GM10266 (cell line): ENCODE measurements at regions not wholly inside any gene's neighbourhood (a gene's known extent, or its start where the extent isn't known, plus 50 kb on each side); places are given as distances from the start of the nearest gene placed in this dataset.

Experiments
- DNase-seq: peaks from one replicate; pipeline ENCODE4 v3.0.0; 2012; ENCODE audit errors: extremely low spot score
- TF ChIP-seq, protein P1 (sequence below): IDR thresholded peaks from 2 replicates; pipeline ENCODE4 v1.5.1; 2012; ENCODE audit warnings: mild to moderate bottlenecking, low read depth; ENCODE audit not compliant: control insufficient read depth, insufficient read depth; ENCODE audit errors: missing control alignments

- no peak for DNase-seq
- TF ChIP-seq, protein P1, sequence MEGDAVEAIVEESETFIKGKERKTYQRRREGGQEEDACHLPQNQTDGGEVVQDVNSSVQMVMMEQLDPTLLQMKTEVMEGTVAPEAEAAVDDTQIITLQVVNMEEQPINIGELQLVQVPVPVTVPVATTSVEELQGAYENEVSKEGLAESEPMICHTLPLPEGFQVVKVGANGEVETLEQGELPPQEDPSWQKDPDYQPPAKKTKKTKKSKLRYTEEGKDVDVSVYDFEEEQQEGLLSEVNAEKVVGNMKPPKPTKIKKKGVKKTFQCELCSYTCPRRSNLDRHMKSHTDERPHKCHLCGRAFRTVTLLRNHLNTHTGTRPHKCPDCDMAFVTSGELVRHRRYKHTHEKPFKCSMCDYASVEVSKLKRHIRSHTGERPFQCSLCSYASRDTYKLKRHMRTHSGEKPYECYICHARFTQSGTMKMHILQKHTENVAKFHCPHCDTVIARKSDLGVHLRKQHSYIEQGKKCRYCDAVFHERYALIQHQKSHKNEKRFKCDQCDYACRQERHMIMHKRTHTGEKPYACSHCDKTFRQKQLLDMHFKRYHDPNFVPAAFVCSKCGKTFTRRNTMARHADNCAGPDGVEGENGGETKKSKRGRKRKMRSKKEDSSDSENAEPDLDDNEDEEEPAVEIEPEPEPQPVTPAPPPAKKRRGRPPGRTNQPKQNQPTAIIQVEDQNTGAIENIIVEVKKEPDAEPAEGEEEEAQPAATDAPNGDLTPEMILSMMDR: no peak
These were observed 70.9 kb upstream of the INHBA start for GRCh38 chr7:41773756-41774155.

DNA sequence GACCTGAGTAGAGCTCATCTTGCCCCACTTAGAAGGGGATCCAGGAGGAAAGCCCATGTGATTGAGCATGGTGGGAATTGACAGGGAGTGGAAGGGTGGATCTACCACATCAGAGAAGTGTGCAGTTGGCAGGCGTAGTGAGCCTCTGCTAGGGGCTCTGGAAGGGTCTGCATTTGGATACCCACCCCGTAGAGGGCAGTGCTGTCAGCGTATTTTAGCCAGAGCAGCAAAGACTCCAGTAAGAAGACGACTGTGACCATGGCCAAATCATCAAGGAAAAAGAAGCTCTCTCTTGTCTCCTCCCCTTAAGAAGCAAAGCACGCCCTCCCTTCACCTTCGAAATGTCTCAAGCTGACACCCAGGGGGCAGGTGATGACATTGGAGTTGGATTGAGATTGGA, 68.8 kb upstream of the INHBA start:
- no peak for DNase-seq
- TF ChIP-seq, protein P1: no peak

DNA sequence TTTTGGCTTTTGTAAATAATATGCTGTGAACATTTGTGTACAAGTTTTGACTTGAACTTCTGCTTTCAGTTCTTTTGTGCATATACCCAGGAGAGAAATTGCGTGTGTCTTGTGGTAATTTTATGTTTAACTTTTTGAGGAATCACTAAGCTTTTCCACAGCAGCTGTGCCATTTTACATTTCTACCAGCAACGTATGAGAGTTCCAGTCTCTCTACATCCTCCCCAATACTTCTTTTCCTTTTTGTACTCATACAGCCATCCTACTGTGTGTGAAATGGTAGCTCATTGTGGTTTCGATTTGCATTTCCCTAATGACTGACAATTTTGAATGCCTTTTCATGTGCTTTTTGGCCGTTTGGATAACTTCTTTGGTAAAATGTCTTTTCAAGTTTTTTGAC, 66.3 kb upstream of the INHBA start:
- no peak for DNase-seq
- TF ChIP-seq, protein P1: no peak

DNA sequence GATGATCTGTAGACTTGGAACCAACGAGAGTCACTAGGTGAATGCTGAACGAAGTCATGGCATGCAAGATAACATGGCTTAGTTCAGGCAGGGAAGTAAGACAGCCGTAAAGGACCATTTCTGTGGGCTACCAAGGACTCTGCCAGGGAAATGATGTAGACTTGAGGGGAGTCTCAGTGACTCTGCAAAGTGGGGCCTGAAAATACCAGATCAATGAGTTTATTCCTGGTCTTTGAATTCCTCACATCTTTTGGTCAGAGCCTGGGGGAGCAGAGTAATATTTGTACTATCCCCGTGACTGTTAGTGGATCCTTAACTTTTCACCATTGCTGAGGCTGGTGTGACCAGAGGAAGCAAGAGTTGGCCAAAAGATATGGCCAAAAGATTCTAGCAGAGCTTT, 60.7 kb upstream of the INHBA start:
- DNase-seq: no peak
- TF ChIP-seq, protein P1: no peak

- DNase-seq: no peak
- TF ChIP-seq, protein P1: no peak
These were observed 59.8 kb upstream of the INHBA start for GRCh38 chr7:41762641-41763040.

DNA sequence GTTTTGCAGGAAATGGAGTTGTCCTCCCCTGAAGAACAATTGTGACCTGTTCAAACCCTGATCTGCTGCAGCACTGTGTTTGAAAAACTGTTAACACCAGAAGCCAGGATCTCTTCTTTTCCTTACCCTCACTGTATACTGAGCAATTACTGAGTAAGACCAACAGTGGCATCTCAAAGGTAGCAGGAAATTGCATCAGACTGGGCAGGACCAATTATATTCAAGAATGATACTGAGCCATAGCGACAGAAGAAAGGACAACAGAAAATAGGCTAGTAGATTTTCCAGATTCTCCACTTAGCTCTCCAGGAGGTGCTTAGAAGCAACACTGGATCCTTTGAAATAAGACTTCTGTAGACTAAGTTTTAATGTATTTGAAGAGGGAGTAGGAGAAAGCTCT, 57.4 kb upstream of the INHBA start:
- no peak for DNase-seq
- TF ChIP-seq, protein P1: no peak

- no peak for DNase-seq
- TF ChIP-seq, protein P1: no peak
These were observed 55.4 kb upstream of the INHBA start for GRCh38 chr7:41758321-41758720.
